Panc1 (cell line): ENCODE measurements at regions not wholly inside any gene's neighbourhood (a gene's known extent, or its start where the extent isn't known, plus 50 kb on each side); places are given as distances from the start of the nearest gene placed in this dataset.

Experiments
- REST ChIP-seq, 2 experiments: IDR thresholded peaks; 2 replicates each; pipeline ENCODE4 v1.6.1; 2011 to 2012; ENCODE audit warnings: low read depth in 2 of 2, control low read depth in 1 of 2, low read length in 1 of 2, mild to moderate bottlenecking in 1 of 2, moderate library complexity in 1 of 2; ENCODE audit not compliant: insufficient read depth in 1 of 2
- TF ChIP-seq, protein P1 (sequence below): fragments of 450-650 bp; IDR thresholded peaks from 2 replicates; pipeline ENCODE4 v1.5.1; 2017; ENCODE audit warnings: mild to moderate bottlenecking

- TF ChIP-seq, protein P1, sequence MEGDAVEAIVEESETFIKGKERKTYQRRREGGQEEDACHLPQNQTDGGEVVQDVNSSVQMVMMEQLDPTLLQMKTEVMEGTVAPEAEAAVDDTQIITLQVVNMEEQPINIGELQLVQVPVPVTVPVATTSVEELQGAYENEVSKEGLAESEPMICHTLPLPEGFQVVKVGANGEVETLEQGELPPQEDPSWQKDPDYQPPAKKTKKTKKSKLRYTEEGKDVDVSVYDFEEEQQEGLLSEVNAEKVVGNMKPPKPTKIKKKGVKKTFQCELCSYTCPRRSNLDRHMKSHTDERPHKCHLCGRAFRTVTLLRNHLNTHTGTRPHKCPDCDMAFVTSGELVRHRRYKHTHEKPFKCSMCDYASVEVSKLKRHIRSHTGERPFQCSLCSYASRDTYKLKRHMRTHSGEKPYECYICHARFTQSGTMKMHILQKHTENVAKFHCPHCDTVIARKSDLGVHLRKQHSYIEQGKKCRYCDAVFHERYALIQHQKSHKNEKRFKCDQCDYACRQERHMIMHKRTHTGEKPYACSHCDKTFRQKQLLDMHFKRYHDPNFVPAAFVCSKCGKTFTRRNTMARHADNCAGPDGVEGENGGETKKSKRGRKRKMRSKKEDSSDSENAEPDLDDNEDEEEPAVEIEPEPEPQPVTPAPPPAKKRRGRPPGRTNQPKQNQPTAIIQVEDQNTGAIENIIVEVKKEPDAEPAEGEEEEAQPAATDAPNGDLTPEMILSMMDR = no peak
- TF ChIP-seq REST (IDR thresholded peaks at IDR 0.05; ENCODE audit: insufficient read depth in 1 of 2, low read depth in 2 of 2, low read length in 1 of 2) = no peak
These were observed 450.8 kb downstream of the OCA2 start for GRCh38 chr15:27648359-27648758.
